ENCODE measurements at regions not wholly inside any gene's neighbourhood (a gene's known extent, or its start where the extent isn't known, plus 50 kb on each side); places are given as distances from the start of the nearest gene placed in this dataset.

DNA sequence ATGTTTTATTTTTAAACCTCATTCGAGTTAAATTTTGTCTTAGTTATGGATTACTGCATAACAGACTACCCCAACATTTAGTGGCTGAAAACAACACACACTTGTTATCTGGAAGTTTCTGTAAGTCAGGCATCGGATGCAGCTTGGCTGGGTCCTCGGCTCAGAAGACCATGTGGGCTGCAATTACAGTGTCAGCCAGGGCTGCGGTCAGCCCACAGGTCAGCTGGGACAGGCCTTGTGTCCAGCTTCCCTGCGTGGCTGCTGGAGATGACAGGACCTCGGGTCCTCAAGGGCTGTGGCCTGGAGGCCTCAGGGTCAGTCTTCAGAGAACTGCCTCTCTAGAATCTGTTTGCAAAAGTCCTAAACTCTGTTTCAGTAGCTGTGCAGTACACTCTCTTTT, 219.0 kb upstream of the IRX1 start:
- Histone ChIP-seq H2AK5ac (ENCODE audit: low read depth, low read length) (no peak overlapping the region), H3K79me2 (ENCODE audit: control insufficient read depth in 1 of 2, insufficient read depth in 2 of 2, low read length in 2 of 2) (no peaks in the 10 kb centered on the region), H3K9me3 (ENCODE audit: insufficient read depth in 2 of 2, low read depth in 1 of 2, low read length in 1 of 2) (peaks cover 0 to 8% of the 10 kb centered on the region in 2 experiments; a peak in 1 of 4 replicates), H3K36me3 (ENCODE audit: control insufficient read depth in 2 of 4, insufficient read depth in 4 of 4, low read length in 3 of 4) (no peaks in the 10 kb centered on the region), H3K14ac (ENCODE audit: insufficient read length) (no peak overlapping the region), H4K91ac (replicated peaks; ENCODE audit: insufficient read length, low read length) (no peak overlapping the region), H3K23me2 (ENCODE audit: low read depth, low read length) (no peaks in the 10 kb centered on the region), H3K27ac (ENCODE audit: low read depth, low read length) (no peak overlapping the region), H3K56ac (replicated peaks; ENCODE audit: insufficient read length, low read depth, low read length) (no peak overlapping the region), H4K5ac (ENCODE audit: insufficient read length, low read depth, low read length) (no peak overlapping the region), H2AFZ (ENCODE audit: low read length) (no peak overlapping the region), H2BK20ac (ENCODE audit: low read length) (no peak overlapping the region), H3K79me1 (ENCODE audit: low read depth, low read length) (no peaks in the 10 kb centered on the region), H3K4me1 (replicated peaks in 1 of 4; ENCODE audit: control insufficient read depth in 3 of 4, insufficient read depth in 4 of 4, low read length in 3 of 4) (no peaks in the 10 kb centered on the region), H4K8ac (ENCODE audit: extremely low read depth, insufficient read depth, low read length) (no peak overlapping the region), H2BK120ac (replicated peaks; ENCODE audit: low read depth, low read length) (no peak overlapping the region), H3K4me3 (ENCODE audit: extremely low read depth in 1 of 4, insufficient read depth in 2 of 4, low read depth in 3 of 4, low read length in 4 of 4) (no peak overlapping the region), H3K4me2 (ENCODE audit: insufficient read depth in 1 of 2, low read depth in 2 of 2, low read length in 2 of 2) (no peak overlapping the region), H3K4ac (replicated peaks; ENCODE audit: insufficient read length, low read depth, low read length) (no peak overlapping the region), H3K23ac (ENCODE audit: insufficient read length) (no peak overlapping the region), H2BK12ac (ENCODE audit: low read depth, low read length) (no peak overlapping the region), H2BK15ac (ENCODE audit: low read length) (no peak overlapping the region), H3K9ac (replicated peaks in 1 of 4; ENCODE audit: extremely low read depth in 1 of 4, low read depth in 3 of 4, low read length in 3 of 4) (no peak overlapping the region), H4K20me1 (replicated peaks in 1 of 2; ENCODE audit: control insufficient read depth in 1 of 2, insufficient read depth in 2 of 2, low read length in 2 of 2) (no peaks in the 10 kb centered on the region), H3K27me3 (replicated peaks in 1 of 4; ENCODE audit: control insufficient read depth in 3 of 4, extremely low read depth in 1 of 4, insufficient read depth in 3 of 4, low read length in 3 of 4) (no peaks in the 10 kb centered on the region), H2BK5ac (ENCODE audit: low read depth, low read length) (no peak overlapping the region), H3K18ac (ENCODE audit: extremely low read depth, low read length) (no peak overlapping the region)
- ChIA-PET POLR2A (ENCODE audit: partially characterized antibody) (no interaction called here), CTCF (ENCODE audit: partially characterized antibody) (no interaction called here)
- DNase-seq (ENCODE audit: low read depth in 1 of 2, low spot score in 2 of 2) (peak in 1 of 2 experiments; percentile 3), FAIRE-seq (no peak)
- WGBS, 2 experiments (ENCODE audit: extremely low coverage in 1 of 2, insufficient coverage in 1 of 2, insufficient read length in 1 of 2, insufficient replicate concordance in 2 of 2, low coverage in 1 of 2, low lambda C conversion rate in 2 of 2, missing lambda C conversion rate in 1 of 2), result 80% methylated on average over 6 of the region's 6 CpGs; no CpG with 5 or more reads in 1 of the 2 experiments
- TF ChIP-seq RXRA (IDR thresholded peaks at IDR 0.05; ENCODE audit: insufficient read depth, low read depth, low read length) (no peak), BRCA1 (IDR thresholded peaks at IDR 0.05; ENCODE audit: low read depth, low read length) (no peak), CREB1 (IDR thresholded peaks at IDR 0.05) (no peak), SIN3A (conservative IDR thresholded peaks at IDR 0.05 in 1 of 2, IDR thresholded peaks at IDR 0.05 in 1 of 2; ENCODE audit: low read depth in 1 of 2, low read length in 2 of 2) (no peak), KDM4A (IDR thresholded peaks at IDR 0.05; ENCODE audit: low read depth, low read length, severe bottlenecking) (no peak), POU5F1 (IDR thresholded peaks at IDR 0.05; ENCODE audit: low read depth, low read length) (no peak), CBX5 (IDR thresholded peaks at IDR 0.05; ENCODE audit: low read depth, low read length) (no peak), TAF7 (optimal IDR thresholded peaks at IDR 0.05; ENCODE audit: borderline replicate concordance, low read depth, low read length) (no peak)
